GM21723 (cell line): ENCODE measurements at regions not wholly inside any gene's neighbourhood (a gene's known extent, or its start where the extent isn't known, plus 50 kb on each side); places are given as distances from the start of the nearest gene placed in this dataset.

Source experiments
- ATAC-seq: cut with Tn5 transposase; IDR thresholded peaks from one replicate; pipeline ENCODE4 v1.9.1; 2021; ENCODE audit warnings: mild to moderate bottlenecking, moderate library complexity; ENCODE audit not compliant: unreplicated experiment

DNA sequence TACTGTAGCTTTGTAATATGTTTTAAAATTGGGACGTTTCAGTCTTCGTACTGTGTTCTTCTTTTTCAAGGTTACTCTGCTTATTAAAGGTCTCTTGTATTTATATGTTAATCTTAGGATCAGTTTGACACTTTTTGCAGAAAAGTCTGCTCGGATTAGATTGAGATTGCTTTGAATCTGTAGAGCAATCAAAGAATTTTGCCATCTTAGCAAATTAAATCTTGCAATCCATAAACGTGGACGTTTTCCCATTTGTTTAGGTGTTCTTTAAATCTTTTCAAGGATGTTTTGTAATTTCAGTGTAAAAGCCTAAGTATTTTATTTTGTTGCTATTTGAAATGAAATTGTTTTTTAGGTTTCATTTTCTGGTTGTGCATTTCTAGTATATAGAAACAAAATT is 78.0 kb upstream of the GTSF1L start:
- ATAC-seq: no peak

DNA sequence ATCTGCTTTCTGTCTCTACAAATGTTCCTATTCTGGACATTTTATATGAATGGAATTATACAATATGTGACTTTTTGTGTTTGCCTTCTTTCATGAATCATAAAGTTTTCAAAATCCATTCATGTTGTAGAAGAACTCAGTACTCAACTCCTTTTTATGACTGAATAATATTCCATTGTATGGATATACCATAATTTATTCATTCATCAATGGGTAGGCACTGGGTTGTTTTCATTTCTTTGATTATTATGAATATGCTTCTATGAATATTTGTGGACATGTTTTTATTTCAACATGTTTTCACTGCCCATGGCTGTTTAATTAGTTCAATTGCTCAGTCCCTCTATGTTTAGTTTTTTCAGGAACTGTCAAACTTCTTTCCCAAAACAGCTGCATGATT is 76.5 kb upstream of the GTSF1L start:
- ATAC-seq: no peak

DNA sequence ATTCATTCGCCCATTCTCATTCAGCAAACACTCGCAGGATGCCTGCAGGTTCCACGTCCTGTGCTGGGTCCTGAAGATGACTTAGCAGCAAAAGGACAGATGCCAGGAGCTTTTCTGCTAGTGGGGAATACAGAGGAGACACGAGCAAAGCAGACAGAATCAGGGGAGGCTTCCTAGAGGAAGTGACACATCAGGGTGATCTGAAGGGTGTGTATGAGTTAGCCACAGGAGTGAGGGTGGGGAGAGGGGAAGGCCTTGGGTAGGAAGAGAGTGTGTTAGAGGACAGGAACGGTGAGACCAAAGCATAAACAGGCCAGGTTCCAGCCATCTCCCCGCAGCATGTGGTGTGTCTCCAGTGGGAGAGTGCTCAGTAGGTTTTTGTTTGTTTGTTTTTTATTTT is 73.4 kb upstream of the GTSF1L start:
- no peak for ATAC-seq

DNA sequence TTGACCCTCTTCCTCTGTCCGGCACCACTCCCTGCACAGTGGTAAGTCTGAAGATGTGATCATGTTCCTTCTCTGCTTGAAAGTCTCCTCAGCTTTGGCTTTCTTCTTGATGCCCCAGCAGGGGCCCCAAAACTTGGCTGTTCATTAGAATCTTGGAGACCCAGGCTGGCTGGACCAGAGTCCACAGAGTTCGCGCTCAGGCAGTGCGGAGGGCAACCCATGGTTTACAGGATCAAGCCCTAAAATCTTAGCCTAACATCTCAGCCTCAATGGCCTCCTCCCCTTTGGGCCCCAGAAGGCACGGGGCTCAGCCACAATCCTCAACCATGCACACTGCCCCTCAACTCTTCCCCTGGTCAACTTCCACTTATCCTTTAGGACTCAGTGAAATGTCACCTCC is 72.9 kb upstream of the GTSF1L start:
- ATAC-seq: no peak

DNA sequence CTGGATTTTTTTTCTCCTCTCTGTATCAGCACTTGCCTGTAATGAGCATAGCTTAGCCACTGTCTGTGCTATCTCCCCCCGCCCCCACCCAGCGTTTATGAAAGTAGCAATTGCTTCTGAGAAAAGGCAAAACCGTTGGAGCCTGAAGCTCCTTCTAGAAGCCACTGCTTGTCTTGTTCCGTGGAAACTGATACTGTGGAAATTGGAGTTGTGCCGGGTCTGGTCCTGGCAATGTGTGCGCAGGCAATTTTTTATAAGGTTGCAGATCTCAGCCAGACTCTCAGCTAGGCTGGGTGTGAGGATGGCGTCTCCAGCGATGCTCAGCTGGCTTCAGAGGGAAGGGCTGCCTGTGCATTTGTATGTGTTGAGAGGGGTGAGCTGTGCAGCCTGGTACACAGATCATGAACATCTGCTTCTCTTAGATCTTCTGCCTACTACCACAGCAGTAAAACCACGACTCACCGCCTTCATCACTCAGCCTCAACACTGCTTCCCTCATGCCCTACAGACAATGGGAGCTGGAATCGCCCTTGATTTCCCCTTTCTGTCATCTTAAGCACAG is 72.4 kb upstream of the GTSF1L start:
- ATAC-seq: no peak

DNA sequence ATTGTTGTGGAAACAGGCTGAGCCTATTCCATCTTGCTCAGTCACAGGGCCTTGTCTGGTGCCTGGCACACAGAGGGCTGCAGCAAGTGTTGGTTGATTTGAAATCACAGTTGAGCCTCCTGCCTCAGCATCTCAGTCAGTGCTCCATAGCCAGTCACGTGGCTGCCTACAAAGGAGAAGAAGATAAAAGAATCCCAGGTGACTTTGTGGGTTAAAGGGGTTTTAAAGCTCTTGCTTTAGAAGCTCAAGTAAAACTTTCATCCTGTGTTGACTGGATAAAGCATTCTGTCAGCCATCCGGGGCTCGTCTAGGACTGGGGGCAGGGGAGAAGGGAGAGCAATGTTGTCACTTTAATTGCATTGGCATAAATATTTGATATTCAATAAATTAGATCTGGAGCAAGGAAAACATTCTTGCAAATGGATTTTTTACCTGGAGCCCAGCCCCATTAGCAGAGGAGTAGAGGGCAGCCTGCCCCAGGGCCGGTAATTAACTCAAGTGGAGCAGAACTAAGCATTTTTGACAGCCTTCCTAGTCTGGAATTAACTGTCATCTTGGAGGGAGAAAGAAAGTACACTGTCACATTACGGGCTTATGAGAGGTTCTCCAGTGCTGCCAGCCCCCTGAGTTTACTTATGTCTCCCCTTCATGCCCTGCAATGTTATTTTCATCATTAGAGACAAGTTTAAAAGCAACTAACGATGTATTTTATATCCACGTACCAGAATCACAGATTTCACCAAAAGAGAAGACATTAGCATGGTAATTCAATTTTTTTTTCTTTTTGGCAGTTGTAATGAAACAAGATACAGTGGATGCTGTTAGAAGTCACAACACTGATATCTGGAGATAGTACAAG is 71.7 kb upstream of the GTSF1L start:
- ATAC-seq: no peak

DNA sequence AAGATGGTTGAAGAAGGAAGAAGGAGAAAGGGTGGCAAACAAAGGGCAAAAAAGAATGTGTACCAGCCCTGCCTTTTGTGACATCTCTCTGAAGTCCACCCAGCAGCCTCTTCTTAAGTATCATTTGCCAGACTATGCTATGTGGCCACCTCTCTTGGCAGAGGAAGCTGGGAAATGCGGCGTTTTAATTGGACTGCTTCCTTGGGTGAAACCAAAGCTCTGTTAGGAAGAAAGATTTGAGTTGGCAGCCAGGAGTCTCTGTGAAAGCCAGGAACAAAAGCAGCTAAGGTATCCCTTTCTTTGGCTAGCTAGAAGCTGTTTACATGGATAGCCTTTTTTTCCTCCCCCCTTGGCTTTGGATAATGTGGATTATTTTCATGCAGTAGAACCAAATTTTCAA is 67.5 kb upstream of the GTSF1L start:
- ATAC-seq: no peak

DNA sequence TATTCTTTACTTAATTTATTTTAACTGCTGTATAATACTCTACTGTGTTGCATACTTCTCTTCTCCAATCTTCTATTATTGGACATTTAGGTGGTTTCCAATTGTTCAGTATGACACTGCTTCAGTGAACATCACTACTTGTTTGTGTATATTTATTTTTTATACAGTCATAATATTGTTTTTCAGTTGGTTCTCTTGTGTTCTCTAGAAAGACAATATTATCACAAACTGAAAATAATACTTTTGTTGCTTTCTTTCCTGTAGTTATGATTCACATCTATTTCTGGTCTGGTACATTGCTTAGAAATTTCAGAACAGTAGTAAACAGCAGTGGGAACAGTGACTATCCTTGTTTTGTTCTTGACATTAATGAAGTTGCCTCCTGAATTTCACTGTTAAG is 62.8 kb upstream of the GTSF1L start:
- no peak for ATAC-seq

DNA sequence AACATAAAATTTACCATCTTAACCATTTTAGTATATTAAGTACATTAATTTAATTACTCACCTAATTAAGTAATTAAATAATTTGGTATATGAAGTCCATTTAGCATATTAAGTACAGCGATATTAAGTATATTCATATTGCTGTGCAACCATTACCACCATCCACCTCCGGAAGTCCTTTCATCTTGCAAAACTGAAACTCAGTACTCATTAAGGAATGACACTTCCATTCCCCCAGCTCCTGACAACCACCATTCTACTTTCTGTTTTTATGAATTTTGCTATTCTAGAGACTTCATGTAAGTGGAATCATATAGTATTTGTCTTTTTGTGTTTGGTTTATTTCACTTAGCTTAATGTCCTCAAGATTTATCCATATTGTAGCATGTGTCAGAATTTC is 61.1 kb upstream of the GTSF1L start:
- ATAC-seq: peak; percentile 55

DNA sequence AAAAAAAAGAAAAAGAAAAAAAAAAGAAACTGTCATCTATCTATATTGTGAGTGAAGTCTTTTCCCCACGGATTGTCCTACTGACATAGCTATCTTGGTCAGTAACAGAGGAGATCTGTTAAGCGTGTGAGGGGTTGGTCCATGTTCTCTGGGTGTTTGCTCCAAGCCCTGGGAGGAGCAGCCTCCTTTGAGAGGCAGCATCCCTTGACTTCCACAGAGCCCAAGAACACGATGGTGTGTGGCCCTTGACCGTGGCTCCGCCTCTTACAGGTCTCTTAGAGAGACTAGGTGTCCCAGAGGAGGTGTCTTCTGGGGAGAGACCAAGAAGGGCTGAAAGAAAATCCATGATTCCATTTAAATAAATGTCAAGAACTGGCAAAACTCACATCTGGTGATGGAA is 60.1 kb upstream of the GTSF1L start:
- no peak for ATAC-seq

DNA sequence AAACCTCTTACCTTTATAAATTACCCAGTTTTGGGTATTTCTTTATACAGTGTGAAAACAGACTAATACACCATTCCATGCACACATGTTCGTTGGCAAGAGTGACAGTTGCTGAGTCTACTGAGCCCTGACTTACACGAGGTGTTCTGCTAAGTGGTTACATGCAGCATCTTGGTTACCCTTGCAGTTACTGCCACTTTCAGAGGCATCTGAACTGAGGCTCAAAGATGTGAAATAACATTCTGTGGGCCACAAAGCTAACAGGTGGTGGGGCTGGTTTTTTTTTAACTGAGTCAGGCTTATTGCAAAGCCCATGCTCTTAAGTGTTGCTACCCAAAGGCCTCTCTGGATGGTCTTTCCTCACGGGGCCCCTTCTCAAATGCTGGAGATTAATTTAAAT is 54.4 kb upstream of the GTSF1L start:
- ATAC-seq: no peak

DNA sequence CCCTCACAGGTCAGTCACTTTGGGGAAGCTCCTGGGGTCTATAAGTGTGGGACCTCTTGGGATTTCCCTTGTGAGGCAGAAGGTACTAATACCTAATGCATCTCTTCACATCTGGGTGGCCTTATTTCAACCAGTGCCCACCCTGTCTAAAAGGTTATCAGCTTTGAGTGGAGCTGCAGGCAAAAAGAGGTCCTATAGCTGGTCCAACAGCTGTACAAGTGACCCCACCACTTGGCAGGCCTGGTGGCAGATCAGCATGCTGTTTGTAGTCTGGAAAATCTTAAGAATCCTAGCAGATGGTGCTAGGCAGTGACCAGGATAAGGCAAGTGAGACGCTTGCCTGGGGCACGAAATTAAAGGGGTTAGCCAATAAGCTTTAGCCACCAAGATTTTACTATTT is 51.6 kb upstream of the GTSF1L start:
- no peak for ATAC-seq

DNA sequence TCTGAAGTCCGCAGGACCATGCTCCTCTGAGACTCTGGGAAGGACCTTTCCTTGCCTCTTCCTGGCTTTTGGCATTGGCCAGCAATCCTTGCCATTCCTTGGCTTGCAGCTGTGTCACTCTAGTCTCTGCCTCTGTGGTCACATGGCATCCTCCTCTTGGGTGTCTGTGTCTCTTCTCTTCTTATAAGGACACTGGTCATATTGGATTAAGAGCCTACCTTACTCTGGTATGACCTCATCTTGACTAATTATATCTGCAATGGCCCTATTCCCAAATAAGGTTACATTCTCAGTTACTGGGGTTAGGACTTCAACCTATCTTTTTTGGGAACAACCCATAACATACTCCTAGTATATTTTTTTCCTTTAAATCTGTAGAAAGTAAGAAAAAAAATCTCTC is 49.9 kb upstream of the GTSF1L start:
- no peak for ATAC-seq
